ENCODE measurements at regions not wholly inside any gene's neighbourhood (a gene's known extent, or its start where the extent isn't known, plus 50 kb on each side); places are given as distances from the start of the nearest gene placed in this dataset.

DNA sequence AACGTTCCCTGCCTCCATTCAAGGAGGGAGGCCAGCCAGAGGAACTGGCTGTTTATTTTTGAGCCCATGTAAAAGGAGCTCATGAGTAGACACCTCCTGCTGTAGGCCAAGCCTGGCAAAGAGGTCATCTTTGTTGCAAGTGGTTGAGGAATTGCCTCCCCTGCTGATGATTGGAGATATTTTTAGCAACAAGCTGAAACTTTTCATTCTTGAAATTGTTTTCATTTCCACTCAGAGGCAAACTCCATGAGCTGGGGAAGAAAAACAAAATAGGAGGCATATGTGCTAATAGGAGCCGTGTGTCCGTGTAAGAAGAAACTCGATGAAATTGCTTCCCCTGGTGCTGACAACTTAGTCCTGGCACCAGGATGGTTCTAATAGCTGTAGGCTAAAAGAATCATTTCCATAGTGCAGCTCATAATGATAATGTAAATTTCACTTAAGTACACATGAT, 440.1 kb upstream of the FAR2 start:
- TF ChIP-seq EP300 (conservative IDR thresholded peaks at IDR 0.05; ENCODE audit: poor library complexity, severe bottlenecking): no peak
- TF ChIP-seq, protein P1, sequence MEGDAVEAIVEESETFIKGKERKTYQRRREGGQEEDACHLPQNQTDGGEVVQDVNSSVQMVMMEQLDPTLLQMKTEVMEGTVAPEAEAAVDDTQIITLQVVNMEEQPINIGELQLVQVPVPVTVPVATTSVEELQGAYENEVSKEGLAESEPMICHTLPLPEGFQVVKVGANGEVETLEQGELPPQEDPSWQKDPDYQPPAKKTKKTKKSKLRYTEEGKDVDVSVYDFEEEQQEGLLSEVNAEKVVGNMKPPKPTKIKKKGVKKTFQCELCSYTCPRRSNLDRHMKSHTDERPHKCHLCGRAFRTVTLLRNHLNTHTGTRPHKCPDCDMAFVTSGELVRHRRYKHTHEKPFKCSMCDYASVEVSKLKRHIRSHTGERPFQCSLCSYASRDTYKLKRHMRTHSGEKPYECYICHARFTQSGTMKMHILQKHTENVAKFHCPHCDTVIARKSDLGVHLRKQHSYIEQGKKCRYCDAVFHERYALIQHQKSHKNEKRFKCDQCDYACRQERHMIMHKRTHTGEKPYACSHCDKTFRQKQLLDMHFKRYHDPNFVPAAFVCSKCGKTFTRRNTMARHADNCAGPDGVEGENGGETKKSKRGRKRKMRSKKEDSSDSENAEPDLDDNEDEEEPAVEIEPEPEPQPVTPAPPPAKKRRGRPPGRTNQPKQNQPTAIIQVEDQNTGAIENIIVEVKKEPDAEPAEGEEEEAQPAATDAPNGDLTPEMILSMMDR (IDR thresholded peaks at IDR 0.05; ENCODE audit: poor library complexity, severe bottlenecking): no peak
- TF ChIP-seq POLR2AphosphoS5 (IDR thresholded peaks at IDR 0.05): no peak
- TF ChIP-seq, protein P2, sequence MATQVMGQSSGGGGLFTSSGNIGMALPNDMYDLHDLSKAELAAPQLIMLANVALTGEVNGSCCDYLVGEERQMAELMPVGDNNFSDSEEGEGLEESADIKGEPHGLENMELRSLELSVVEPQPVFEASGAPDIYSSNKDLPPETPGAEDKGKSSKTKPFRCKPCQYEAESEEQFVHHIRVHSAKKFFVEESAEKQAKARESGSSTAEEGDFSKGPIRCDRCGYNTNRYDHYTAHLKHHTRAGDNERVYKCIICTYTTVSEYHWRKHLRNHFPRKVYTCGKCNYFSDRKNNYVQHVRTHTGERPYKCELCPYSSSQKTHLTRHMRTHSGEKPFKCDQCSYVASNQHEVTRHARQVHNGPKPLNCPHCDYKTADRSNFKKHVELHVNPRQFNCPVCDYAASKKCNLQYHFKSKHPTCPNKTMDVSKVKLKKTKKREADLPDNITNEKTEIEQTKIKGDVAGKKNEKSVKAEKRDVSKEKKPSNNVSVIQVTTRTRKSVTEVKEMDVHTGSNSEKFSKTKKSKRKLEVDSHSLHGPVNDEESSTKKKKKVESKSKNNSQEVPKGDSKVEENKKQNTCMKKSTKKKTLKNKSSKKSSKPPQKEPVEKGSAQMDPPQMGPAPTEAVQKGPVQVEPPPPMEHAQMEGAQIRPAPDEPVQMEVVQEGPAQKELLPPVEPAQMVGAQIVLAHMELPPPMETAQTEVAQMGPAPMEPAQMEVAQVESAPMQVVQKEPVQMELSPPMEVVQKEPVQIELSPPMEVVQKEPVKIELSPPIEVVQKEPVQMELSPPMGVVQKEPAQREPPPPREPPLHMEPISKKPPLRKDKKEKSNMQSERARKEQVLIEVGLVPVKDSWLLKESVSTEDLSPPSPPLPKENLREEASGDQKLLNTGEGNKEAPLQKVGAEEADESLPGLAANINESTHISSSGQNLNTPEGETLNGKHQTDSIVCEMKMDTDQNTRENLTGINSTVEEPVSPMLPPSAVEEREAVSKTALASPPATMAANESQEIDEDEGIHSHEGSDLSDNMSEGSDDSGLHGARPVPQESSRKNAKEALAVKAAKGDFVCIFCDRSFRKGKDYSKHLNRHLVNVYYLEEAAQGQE (IDR thresholded peaks at IDR 0.05; ENCODE audit: borderline replicate concordance): no peak
- no peak for TF ChIP-seq TAF1 (IDR thresholded peaks at IDR 0.05; ENCODE audit: low read depth)
